ENCODE measurements at regions not wholly inside any gene's neighbourhood (a gene's known extent, or its start where the extent isn't known, plus 50 kb on each side); places are given as distances from the start of the nearest gene placed in this dataset.

DNA sequence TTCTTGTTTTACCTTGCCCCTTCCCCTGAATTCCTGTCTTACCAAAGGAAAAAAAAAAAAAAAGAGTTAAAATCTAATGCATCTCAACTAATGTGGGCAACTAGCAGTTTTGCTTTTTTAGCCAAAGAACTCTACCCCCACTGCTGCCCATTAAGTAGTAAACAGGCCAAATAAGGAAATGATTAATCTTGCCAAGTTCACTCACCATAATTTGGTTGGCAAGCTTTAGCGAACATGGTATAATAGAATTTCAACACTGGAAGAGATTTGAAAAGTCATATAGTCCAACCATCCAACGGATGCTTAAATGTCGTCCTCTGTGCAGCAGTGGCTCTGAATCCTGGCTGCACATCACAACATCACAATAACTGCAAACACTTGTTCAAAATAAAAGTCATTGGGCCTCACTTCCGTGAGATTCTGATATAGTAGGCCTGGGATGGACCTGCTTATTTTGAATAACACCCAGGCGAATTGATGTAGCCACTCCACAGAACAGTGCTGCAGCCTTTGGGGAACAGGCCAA lies 142.0 kb upstream of the UBE2E1 start:
- no peak for DNase-seq (ENCODE audit: low read depth in 1 of 2, low spot score in 1 of 2)
- H3K27ac ChIP-seq (replicated peaks): no peak overlapping the region
- no peaks in the 10 kb centered on the region for H3K27me3 ChIP-seq (ENCODE audit: insufficient read depth, poor library complexity, severe bottlenecking)
- TF ChIP-seq GABPA (IDR thresholded peaks at IDR 0.05; ENCODE audit: low read depth): no peak
- TF ChIP-seq SPI1 (IDR thresholded peaks at IDR 0.05; ENCODE audit: borderline replicate concordance, low read depth): no peak
- TF ChIP-seq CTCF (IDR thresholded peaks at IDR 0.05; ENCODE audit: insufficient read depth, low read length): no peak
- TF ChIP-seq, protein P1, sequence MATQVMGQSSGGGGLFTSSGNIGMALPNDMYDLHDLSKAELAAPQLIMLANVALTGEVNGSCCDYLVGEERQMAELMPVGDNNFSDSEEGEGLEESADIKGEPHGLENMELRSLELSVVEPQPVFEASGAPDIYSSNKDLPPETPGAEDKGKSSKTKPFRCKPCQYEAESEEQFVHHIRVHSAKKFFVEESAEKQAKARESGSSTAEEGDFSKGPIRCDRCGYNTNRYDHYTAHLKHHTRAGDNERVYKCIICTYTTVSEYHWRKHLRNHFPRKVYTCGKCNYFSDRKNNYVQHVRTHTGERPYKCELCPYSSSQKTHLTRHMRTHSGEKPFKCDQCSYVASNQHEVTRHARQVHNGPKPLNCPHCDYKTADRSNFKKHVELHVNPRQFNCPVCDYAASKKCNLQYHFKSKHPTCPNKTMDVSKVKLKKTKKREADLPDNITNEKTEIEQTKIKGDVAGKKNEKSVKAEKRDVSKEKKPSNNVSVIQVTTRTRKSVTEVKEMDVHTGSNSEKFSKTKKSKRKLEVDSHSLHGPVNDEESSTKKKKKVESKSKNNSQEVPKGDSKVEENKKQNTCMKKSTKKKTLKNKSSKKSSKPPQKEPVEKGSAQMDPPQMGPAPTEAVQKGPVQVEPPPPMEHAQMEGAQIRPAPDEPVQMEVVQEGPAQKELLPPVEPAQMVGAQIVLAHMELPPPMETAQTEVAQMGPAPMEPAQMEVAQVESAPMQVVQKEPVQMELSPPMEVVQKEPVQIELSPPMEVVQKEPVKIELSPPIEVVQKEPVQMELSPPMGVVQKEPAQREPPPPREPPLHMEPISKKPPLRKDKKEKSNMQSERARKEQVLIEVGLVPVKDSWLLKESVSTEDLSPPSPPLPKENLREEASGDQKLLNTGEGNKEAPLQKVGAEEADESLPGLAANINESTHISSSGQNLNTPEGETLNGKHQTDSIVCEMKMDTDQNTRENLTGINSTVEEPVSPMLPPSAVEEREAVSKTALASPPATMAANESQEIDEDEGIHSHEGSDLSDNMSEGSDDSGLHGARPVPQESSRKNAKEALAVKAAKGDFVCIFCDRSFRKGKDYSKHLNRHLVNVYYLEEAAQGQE (IDR thresholded peaks at IDR 0.05; ENCODE audit: insufficient replicate concordance, low read depth): no peak
- H3K4me3 ChIP-seq (replicated peaks; ENCODE audit: insufficient read depth, low read length): no peak overlapping the region

- DNase-seq (ENCODE audit: low read depth in 1 of 2, low spot score in 1 of 2): no peak
- H3K27ac ChIP-seq (replicated peaks): no peak overlapping the region
- H3K27me3 ChIP-seq (ENCODE audit: insufficient read depth, poor library complexity, severe bottlenecking): no peaks in the 10 kb centered on the region
- TF ChIP-seq SPI1 (IDR thresholded peaks at IDR 0.05; ENCODE audit: borderline replicate concordance, low read depth) (no peak), CTCF (IDR thresholded peaks at IDR 0.05; ENCODE audit: insufficient read depth, low read length) (no peak), POLR2AphosphoS5 (IDR thresholded peaks at IDR 0.05; ENCODE audit: low read depth) (no peak)
- TF ChIP-seq, protein P1 (IDR thresholded peaks at IDR 0.05; ENCODE audit: insufficient replicate concordance, low read depth): no peak
- H3K4me3 ChIP-seq (replicated peaks; ENCODE audit: insufficient read depth, low read length): no peak overlapping the region
Measured at GRCh38 chr3:23664459-23664858, 141.3 kb upstream of the UBE2E1 start.

DNA sequence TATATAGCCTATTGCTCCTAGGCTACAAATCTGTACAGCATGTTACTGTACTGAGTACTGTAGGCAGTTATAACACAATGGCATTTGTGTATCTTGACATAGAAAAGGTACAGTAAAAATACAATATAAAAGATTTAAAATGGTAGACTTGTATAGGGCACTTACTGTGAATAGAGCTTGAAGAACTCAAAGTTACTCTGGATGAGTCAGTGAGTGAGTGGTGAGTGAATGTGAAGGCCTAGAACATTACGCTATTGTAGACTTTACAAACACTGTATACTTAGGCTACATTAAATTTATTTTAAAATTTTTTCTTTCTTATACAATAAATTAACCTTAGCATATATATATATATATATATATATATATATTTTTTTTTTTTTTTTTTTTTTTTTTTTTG lies 140.0 kb upstream of the UBE2E1 start:
- TF ChIP-seq, protein P1 (IDR thresholded peaks at IDR 0.05; ENCODE audit: insufficient replicate concordance, low read depth): no peak
- no peak for TF ChIP-seq POLR2AphosphoS5 (IDR thresholded peaks at IDR 0.05; ENCODE audit: low read depth)
- TF ChIP-seq GABPA (IDR thresholded peaks at IDR 0.05; ENCODE audit: low read depth): no peak
- TF ChIP-seq SPI1 (IDR thresholded peaks at IDR 0.05; ENCODE audit: borderline replicate concordance, low read depth): no peak
- no peak for TF ChIP-seq CTCF (IDR thresholded peaks at IDR 0.05; ENCODE audit: insufficient read depth, low read length)
- Histone ChIP-seq H3K4me3 (replicated peaks; ENCODE audit: insufficient read depth, low read length) (no peak overlapping the region), H3K27me3 (ENCODE audit: insufficient read depth, poor library complexity, severe bottlenecking) (no peaks in the 10 kb centered on the region), H3K27ac (replicated peaks) (no peak overlapping the region)
- DNase-seq (ENCODE audit: low read depth in 1 of 2, low spot score in 1 of 2): no peak
